ENCODE measurements at regions not wholly inside any gene's neighbourhood (a gene's known extent, or its start where the extent isn't known, plus 50 kb on each side); places are given as distances from the start of the nearest gene placed in this dataset.

DNA sequence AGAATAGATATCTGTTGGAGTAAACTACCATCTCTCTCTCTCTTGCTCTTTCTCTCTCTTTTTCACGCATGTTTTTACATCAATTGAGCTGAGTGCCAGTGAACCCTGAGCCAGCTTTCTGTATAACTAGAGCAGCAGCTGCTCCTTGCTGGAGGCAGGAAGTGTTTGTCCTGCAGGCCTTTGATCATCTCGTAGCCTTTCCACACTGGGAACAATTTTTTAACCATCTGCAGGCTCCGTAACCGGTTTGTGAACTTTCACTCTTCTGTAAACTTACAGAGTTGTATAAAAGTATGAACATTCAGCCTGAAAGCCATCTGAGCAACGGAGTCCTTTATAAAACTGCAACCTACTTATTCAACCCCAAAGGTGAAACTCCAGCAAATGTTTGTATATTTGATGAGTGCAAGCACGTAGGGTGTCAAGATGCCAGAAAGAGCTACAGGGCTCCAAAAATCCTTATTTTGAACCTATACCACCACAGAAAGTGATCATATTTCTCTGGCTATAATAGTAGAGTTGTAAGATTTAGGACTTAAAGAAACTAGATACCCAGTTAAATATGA lies 162.8 kb upstream of the NFE2L3 start:
- DNase-seq (ENCODE audit: low read depth, low spot score), result no peak

More for the DNA sequence above, 162.8 kb upstream of the NFE2L3 start:
- ChIA-PET RAD21 (ENCODE audit: low non-redundant PET in 1 of 2, low total read pairs in 2 of 2, uncharacterized antibody in 2 of 2, unreplicated experiment in 2 of 2) (no interaction called here), CTCF (no interaction called here), POLR2A (no interaction called here)
- H4K20me1 ChIP-seq (ENCODE audit: insufficient read depth), result no peaks in the 10 kb centered on the region
- no peaks in the 10 kb centered on the region for H3K9me3 ChIP-seq (ENCODE audit: control insufficient read depth in 1 of 2, insufficient read depth in 1 of 2, low read depth in 1 of 2, low read length in 2 of 2)
- H3K4me3 ChIP-seq (replicated peaks in 1 of 2; ENCODE audit: low read depth in 1 of 2, low read length in 2 of 2), result no peak overlapping the region
- H3K27me3 ChIP-seq (ENCODE audit: insufficient read depth, low read length), result no peaks in the 10 kb centered on the region
- ATAC-seq, result no peak
- H2AFZ ChIP-seq (ENCODE audit: low read depth, low read length, poor library complexity, severe bottlenecking), result no peak overlapping the region
- no peak overlapping the region for H3K9ac ChIP-seq (ENCODE audit: low read length)
- no peak overlapping the region for H3K4me2 ChIP-seq (ENCODE audit: low read length)
- intact Hi-C loops (cut with micrococcal nuclease), result no loop called here
- no peaks in the 10 kb centered on the region for H3K36me3 ChIP-seq (ENCODE audit: control insufficient read depth in 1 of 2, insufficient read depth in 2 of 2, low read length in 2 of 2)
- TF ChIP-seq SRF (IDR thresholded peaks at IDR 0.05; ENCODE audit: low read depth), result no peak
- no peak for TF ChIP-seq EZH2 (IDR thresholded peaks at IDR 0.05)
- no peak for TF ChIP-seq SIN3A (IDR thresholded peaks at IDR 0.05; ENCODE audit: low read depth)
- TF ChIP-seq, protein P1, sequence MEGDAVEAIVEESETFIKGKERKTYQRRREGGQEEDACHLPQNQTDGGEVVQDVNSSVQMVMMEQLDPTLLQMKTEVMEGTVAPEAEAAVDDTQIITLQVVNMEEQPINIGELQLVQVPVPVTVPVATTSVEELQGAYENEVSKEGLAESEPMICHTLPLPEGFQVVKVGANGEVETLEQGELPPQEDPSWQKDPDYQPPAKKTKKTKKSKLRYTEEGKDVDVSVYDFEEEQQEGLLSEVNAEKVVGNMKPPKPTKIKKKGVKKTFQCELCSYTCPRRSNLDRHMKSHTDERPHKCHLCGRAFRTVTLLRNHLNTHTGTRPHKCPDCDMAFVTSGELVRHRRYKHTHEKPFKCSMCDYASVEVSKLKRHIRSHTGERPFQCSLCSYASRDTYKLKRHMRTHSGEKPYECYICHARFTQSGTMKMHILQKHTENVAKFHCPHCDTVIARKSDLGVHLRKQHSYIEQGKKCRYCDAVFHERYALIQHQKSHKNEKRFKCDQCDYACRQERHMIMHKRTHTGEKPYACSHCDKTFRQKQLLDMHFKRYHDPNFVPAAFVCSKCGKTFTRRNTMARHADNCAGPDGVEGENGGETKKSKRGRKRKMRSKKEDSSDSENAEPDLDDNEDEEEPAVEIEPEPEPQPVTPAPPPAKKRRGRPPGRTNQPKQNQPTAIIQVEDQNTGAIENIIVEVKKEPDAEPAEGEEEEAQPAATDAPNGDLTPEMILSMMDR (IDR thresholded peaks at IDR 0.05 in 2 of 3, conservative IDR thresholded peaks at IDR 0.05 in 1 of 3; ENCODE audit: borderline replicate concordance in 1 of 3, insufficient read depth in 1 of 3, low read depth in 2 of 3, low read length in 2 of 3), result no peak
- no peak for TF ChIP-seq CBX3 (IDR thresholded peaks at IDR 0.05; ENCODE audit: low read depth)
- no peak for TF ChIP-seq SP1 (IDR thresholded peaks at IDR 0.05; ENCODE audit: low read depth)
- no peak for TF ChIP-seq TCF7L2 (IDR thresholded peaks at IDR 0.05; ENCODE audit: borderline replicate concordance, extremely low read depth, insufficient read depth, insufficient read length)
- no peak for TF ChIP-seq EGR1 (IDR thresholded peaks at IDR 0.05; ENCODE audit: low read depth)
- TF ChIP-seq ZNF274 (IDR thresholded peaks at IDR 0.05; ENCODE audit: low read depth, low read length), result no peak
- TF ChIP-seq, protein P2, sequence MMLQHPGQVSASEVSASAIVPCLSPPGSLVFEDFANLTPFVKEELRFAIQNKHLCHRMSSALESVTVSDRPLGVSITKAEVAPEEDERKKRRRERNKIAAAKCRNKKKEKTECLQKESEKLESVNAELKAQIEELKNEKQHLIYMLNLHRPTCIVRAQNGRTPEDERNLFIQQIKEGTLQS (IDR thresholded peaks at IDR 0.05), result no peak
- no peak for TF ChIP-seq CEBPB (IDR thresholded peaks at IDR 0.05; ENCODE audit: low read depth)
- no peak for TF ChIP-seq ZFX (IDR thresholded peaks at IDR 0.05)
- TF ChIP-seq ELF1 (IDR thresholded peaks at IDR 0.05; ENCODE audit: borderline replicate concordance, low read depth), result no peak
- H3K4me1 ChIP-seq (ENCODE audit: control insufficient read depth in 1 of 2, insufficient read depth in 2 of 2, low read length in 2 of 2), result no peaks in the 10 kb centered on the region
- no peak overlapping the region for H3K27ac ChIP-seq (ENCODE audit: low read depth, low read length)
- H3K9me2 ChIP-seq (ENCODE audit: insufficient read depth), result no peaks in the 10 kb centered on the region; the same call in 1 of the 2 replicates
- no TSS peak for BruUV-seq (replicated peaks)
- no peaks in the 10 kb centered on the region for H3K79me2 ChIP-seq (ENCODE audit: insufficient read depth, low read length)

Measured in HCT116 (cell line).